Mucosa of descending colon (tissue), 3 donors: ENCODE measurements at regions not wholly inside any gene's neighbourhood (a gene's known extent, or its start where the extent isn't known, plus 50 kb on each side); places are given as distances from the start of the nearest gene placed in this dataset.
A peak's percentile ranks its signal among the peaks of the same experiment; 100 is the strongest.

Experiments used
- ATAC-seq: fragments of 200-7000 bp; cut with Tn5 transposase; one replicate; pipeline ENCODE4 v1.9.1; 2020; ENCODE audit warnings: mild to moderate bottlenecking, moderate library complexity
- DNase-seq, 3 donors: peaks; one replicate each; pipeline ENCODE4 v3.0.0-alpha.2; 2020
- H3K36me3 ChIP-seq: fragments of 200-600 bp; one replicate; pipeline ENCODE4 v1.8.0; 2021; ENCODE audit warnings: low read depth, mild to moderate bottlenecking
- H3K4me1 ChIP-seq: fragments of 200-600 bp; one replicate; pipeline ENCODE4 v1.8.0; 2021; ENCODE audit warnings: low read depth, mild to moderate bottlenecking
- H3K4me3 ChIP-seq: fragments of 200-600 bp; one replicate; pipeline ENCODE4 v1.8.0; 2021; ENCODE audit warnings: mild to moderate bottlenecking
- H3K9me3 ChIP-seq: fragments of 200-600 bp; one replicate; pipeline ENCODE4 v1.8.0; 2021; ENCODE audit warnings: mild to moderate bottlenecking
- CTCF ChIP-seq: fragments of 200-600 bp; IDR thresholded peaks from one replicate; pipeline ENCODE4 v1.8.0; 2022; ENCODE audit warnings: antibody characterized with exemption, mild to moderate bottlenecking
- intact Hi-C, 2 donors: fragments of 100-400 bp; cut with DNase I in 1 of 2; cut with micrococcal nuclease in 1 of 2; formaldehyde crosslinking; loops; one replicate each; pipeline versions ENCODE4 v1.11.0 to v1.11.1; 2022; cut with DNase I, micrococcal nuclease
- donor health status: DM: no; HTN: no; CAD: no; lungs with moderate emphysema.
- donor health status: DM: no; HTN: no; CAD: no.
- donor health status: DM: no; HTN: yes; CAD: no.

GRCh38 chr7:35519971-35520809 lies 174.7 kb downstream of the HERPUD2 start:
- no peak overlapping the region for H3K4me3 ChIP-seq
- no peaks in the 10 kb centered on the region for H3K4me1 ChIP-seq
- TF ChIP-seq CTCF, result peak; percentile 60
- no peaks in the 10 kb centered on the region for H3K9me3 ChIP-seq
- no peaks in the 10 kb centered on the region for H3K36me3 ChIP-seq
- DNase-seq, result peak in 2 of 3 donors; percentile 38 to 81
- ATAC-seq, result peak; percentile 84
- intact Hi-C loops, result no loop called here

- no peak for ATAC-seq
- no peak for TF ChIP-seq CTCF
- no peak overlapping the region for H3K4me3 ChIP-seq
- DNase-seq, result no peak
- H3K4me1 ChIP-seq, result no peaks in the 10 kb centered on the region
- intact Hi-C loops, result no loop called here
- H3K9me3 ChIP-seq, result no peaks in the 10 kb centered on the region
- H3K36me3 ChIP-seq, result no peaks in the 10 kb centered on the region
Observed at GRCh38 chr7:35518767-35519166, 176.2 kb downstream of the HERPUD2 start.

- H3K4me1 ChIP-seq, result no peaks in the 10 kb centered on the region
- intact Hi-C loops, result no loop called here
- no peak for ATAC-seq
- TF ChIP-seq CTCF, result no peak
- no peak for DNase-seq
- H3K36me3 ChIP-seq, result no peaks in the 10 kb centered on the region
- no peak overlapping the region for H3K4me3 ChIP-seq
- H3K9me3 ChIP-seq, result no peaks in the 10 kb centered on the region
Observed at GRCh38 chr7:35516498-35516897, 178.4 kb downstream of the HERPUD2 start.

GRCh38 chr7:35513828-35514227 lies 181.1 kb downstream of the HERPUD2 start:
- DNase-seq (no peak), ATAC-seq (no peak)
- Histone ChIP-seq H3K9me3 (no peaks in the 10 kb centered on the region), H3K4me3 (no peak overlapping the region), H3K36me3 (no peaks in the 10 kb centered on the region), H3K4me1 (no peaks in the 10 kb centered on the region)
- intact Hi-C loops, result no loop called here
- TF ChIP-seq CTCF, result no peak

GRCh38 chr7:35513195-35513594 lies 181.7 kb downstream of the HERPUD2 start:
- DNase-seq (no peak), ATAC-seq (no peak)
- no peak overlapping the region for H3K4me3 ChIP-seq
- intact Hi-C loops, result no loop called here
- TF ChIP-seq CTCF, result no peak
- no peaks in the 10 kb centered on the region for H3K36me3 ChIP-seq
- H3K9me3 ChIP-seq, result no peaks in the 10 kb centered on the region
- no peaks in the 10 kb centered on the region for H3K4me1 ChIP-seq
